Stimulated activated CD4-positive, alpha-beta T cell treated with anti-CD3 and anti-CD28 coated beads, Interleukin-1b, Interleukin-23, amount 100 ng/mL, for 48 hours (primary cell): ENCODE measurements at regions not wholly inside any gene's neighbourhood (a gene's known extent, or its start where the extent isn't known, plus 50 kb on each side); places are given as distances from the start of the nearest gene placed in this dataset.

Experiments used
- DNase-seq: peaks from one replicate; pipeline ENCODE4 v3.0.0-alpha.2; 2020

DNA sequence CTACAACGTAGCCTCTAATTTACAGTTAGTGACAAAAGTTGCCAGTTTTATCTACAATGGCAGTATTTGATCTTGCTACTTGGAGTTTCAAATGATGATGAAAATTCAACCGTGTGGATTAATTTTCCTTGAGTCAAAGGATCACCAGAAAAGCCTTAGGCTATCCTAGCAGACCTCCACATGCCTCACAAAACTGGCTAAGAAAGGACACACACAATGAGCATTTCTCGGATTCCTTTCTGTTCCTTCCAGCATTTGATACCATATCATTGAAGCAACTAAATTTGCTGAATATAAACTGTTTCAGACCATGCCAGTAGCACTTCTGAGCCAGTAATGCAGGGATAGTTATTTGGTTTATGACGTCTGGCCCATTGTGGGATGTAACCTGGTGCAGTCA is 587.4 kb upstream of the MDFIC2 start:
- DNase-seq = no peak

GRCh38 chr3:70890020-70890394 is 577.6 kb upstream of the MDFIC2 start:
- DNase-seq = no peak

DNA sequence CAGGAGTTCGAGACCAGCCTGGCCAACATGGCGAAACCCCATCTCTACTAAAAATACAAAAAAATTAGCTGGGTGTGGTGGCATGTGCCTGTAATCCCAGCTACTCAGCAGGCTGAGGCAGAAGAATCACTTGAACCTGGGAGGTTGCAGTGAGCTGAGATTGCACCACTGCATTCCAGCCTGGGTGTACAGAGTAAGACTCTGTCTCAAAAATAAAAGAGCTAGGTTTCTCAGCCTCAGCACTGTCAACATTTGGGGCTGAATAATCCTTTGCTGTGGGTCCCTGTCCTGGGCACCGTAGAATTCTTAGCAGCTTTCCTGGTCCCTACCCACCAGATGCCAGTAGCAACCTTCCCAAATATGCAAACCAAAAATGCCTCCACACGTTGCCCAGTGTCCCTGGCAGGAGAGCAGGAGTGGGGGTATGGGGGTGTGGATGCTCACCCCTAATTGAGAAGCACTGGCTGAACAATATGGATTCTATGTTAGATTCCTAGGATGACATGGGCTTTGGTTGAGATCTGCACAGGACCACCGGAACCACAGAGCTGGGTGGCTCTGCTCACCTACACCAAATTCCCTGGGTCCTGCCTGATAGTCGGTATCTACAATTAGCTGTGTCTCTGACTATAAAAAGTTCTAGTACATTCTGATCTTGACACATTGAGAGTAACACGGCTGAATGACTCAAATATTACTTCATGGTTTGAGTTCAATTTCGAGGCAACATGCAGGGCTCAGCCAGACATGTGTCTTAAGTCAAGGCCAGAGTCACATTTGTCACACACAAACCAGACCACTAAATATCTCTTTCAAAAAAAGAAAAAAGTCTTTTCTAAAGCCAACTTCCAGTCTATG is 577.0 kb upstream of the MDFIC2 start:
- no peak for DNase-seq

DNA sequence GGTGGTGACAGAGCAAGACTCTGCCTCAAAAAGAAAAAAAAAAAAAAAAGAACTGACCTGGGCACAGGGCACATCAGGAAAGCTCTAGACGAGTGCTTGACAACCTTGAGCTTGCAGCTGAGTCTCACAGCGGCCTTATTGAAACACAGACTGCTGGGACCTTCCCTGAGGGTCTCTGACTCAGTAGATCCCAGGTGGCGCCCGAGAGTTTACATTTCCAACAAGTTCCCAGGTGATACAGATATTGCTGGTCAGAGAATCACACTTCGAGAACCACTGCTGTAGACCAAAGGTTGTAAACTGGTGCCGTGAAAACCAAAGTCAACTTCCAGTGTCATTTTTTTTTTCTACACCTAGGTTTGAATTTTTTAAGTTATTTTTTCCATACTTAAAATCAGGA is 573.2 kb upstream of the MDFIC2 start:
- DNase-seq = no peak

DNA sequence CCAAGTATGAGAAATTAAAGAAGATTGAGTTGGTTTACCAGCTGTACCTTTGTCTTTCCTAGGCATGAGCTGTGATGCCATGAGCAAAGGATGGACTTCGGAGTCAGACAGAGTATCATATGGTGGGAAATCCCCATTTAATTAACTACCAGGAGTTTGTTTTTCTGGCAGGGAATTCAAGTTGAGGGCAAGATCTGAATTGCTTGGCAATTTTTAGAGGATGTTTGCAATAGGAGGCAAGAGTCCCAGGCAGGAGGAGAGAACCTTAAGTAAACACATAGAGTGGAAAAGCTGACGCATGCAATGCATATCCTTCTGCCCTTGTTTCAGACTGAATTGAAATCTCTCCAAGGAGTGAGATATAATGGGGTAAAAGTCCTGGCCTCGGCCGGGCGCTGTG is 569.7 kb upstream of the MDFIC2 start:
- no peak for DNase-seq

DNA sequence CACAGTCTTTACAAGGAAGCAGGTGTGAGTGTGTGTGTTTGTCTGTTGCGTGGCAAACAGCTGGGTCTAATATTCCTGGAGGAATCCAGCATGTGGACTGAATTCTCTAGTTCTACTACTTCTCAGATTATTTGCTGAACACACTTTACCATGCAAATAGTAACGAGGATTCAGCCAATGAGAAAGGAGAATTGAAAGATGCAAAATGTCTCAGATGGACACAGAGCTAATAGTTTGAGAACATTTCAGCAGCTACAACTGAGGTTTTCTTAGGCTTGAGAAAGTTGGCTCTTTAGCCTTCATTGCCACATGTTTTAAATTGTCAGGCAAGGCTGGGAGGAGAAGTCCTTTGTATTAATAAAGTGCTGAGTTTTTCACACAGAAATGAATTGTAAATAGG is 568.0 kb upstream of the MDFIC2 start:
- no peak for DNase-seq

DNA sequence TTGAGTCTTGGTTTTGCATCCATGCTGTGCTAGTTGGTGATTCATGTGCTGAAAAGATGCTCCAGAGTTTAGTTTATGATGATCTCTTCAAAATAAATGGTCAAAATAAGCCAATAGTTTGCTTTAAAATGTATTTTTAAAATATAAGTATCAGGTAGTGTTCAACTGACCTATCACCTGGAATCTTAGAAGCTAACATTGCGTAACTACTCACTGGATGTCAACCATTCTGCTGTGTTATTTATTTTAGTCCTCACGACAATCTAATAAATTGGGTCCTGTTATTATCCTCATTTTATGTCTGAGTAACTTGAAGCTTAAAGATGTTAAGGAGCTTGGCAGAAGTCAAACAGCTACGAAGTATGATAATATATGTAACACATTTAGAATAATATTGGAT is 563.7 kb upstream of the MDFIC2 start:
- no peak for DNase-seq

DNA sequence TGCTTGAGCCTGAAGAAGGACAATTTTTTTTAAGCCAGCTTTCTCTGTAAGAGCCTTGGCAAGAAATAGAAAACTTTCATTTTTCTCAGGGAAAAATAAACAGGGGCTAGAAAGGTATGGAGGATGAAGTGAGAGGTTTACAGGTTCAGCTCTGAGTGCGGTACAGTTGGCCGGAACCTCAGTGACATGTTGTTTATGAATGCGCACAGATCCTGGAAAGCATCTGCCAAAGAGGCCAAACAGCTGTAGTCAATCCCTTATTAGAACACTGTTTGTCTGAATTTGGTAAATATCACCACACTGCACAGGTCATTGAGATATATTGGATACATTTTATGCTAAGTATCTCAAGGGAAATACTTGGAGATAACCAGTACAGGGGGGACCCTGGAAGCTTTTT is 561.8 kb upstream of the MDFIC2 start:
- DNase-seq = no peak

- no peak for DNase-seq
These were observed 561.2 kb upstream of the MDFIC2 start for GRCh38 chr3:70873686-70874085.

DNA sequence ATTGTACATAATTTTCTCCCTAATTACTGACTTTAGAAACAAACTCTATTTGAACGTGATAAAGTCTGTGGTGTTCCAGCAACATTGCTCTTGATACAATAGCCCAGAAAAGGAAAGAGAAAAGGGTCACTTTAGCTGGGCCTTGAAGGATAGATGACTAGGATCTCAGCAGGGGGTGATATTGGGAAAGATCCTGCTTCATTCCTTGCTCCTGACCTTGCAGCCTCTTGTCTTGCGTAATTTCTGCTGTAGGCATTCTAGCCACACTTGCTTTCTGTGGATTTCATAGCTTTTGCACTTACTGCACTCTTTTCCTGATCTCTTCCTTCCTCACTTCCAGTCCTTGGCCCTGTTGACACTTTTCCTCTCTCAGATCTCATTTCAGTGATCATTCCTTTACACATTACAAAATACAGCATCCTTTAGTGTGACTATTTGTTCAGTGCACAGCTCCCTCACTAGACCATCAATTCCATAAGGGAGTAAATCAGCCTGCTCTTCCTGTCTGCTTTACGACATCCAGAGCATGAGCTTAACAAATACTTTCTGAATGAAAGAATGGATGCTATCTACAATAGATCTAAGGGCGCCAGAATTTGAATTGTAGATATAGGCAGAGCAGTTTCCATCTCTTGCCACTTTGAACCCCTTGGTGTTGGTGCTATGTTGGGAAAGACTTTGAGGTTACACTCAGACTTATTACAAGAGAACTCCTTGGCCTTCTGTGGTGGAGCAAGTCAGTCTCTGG is 559.6 kb upstream of the MDFIC2 start:
- no peak for DNase-seq

DNA sequence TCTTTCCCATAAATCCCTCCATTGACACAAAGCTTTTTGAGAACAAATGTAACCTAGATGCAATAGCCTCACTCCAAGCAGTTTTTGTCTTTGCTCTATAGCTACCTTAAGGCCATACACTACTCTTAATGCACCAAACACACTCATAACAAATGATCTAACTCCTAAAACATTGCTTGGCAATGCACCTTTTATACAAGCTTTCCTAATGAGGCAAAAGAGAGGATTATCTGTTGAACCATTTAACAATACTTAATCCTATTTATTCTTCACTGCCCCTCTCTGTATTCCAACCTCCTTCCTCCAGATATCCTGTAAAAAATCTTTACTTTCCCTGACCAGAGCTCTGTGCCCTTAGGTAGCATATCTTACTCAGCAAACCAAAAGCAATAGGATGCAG is 558.1 kb upstream of the MDFIC2 start:
- no peak for DNase-seq

DNA sequence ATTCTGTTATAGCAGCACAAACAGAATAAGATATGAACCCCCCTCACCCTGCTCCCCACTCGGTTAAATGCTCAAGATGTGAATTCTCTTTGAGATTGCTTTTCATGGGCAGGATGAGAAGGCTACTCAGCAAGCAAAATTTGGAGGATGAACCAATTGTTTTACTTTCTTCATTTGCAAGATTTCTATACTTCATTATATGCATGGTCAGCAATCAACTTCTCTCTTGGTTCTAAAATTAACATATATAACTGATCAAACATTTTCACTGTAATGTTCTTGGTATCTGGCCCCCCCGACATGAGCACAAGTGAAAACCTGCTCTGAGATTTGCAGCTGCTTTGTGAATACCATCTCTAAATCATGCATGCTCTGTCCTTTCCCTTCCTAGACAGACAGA is 556.1 kb upstream of the MDFIC2 start:
- no peak for DNase-seq

DNA sequence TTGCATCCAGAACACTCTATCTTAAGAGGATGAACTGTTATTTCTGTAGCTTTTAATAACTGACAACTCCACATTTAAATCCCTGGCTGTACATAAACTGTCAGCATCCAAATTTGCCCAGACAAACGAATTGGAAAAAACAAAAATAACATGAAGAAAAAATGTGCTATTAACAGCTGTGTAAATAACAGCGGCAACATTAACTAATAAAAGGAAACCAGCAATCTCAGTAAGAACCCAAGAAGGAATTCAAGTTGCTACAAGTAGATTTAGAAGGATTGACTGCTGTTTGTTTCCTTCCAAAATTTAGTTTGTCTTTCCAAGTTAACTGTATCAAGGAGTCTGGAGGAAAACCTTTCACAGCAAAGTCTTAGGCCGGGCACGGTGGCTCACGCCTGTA is 550.6 kb upstream of the MDFIC2 start:
- DNase-seq = no peak

DNA sequence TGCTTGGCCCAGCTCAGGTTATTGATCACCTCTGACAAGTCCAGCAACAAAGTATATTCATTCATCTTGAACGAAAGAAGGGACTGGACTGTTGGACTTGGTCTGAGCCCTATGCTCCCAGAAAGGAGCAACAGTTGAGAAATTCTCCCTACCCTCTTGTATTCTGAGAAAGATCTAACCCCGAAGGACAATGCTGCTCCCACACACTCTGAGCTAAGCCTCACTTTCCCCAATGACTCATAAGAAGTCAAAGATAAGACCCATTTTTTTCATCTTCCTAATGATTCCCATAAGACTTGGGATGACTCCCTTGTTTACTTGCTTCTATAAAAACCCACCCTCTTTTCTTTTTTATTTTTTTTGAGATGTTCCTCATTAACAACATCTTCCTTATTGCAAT is 549.4 kb upstream of the MDFIC2 start:
- no peak for DNase-seq

- no peak for DNase-seq
These were observed 548.8 kb upstream of the MDFIC2 start for GRCh38 chr3:70861234-70861633.

- DNase-seq = no peak
These were observed 545.5 kb upstream of the MDFIC2 start for GRCh38 chr3:70857916-70858315.

DNA sequence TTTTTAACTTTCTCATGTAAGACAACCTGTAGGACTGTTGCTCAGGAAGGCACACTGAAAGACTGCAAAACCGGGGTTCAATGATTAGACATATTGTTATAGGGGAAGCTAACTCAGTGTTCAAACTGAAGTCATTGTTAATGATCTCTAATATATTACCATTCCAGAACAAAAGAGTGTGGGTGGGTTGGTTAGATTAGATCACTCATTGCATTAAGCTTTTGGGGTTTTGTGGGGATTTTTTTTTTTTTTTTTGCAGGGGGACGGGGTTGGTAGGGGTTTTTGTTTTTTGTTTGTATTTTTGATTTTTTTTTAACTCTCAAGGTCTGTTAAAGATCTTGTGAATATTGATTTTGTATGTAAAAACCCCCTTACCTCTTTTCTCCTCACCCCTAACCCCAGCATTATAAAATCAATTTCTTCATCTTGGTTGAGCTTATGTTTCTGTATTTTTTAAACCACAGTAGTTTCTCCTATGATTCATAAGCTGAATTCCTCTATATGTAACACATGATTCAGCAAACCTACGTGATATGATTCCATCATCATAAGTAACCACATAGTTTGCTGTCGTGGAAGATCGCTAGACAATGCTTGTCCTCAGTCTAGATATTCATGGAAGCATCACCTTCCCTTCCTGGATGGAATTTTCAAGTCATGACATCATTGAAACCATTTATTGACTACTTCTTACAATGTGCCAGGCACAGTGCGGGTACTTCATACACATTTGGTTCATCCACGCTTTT is 544.1 kb upstream of the MDFIC2 start:
- no peak for DNase-seq

- no peak for DNase-seq
These were observed 542.7 kb upstream of the MDFIC2 start for GRCh38 chr3:70855149-70855548.

DNA sequence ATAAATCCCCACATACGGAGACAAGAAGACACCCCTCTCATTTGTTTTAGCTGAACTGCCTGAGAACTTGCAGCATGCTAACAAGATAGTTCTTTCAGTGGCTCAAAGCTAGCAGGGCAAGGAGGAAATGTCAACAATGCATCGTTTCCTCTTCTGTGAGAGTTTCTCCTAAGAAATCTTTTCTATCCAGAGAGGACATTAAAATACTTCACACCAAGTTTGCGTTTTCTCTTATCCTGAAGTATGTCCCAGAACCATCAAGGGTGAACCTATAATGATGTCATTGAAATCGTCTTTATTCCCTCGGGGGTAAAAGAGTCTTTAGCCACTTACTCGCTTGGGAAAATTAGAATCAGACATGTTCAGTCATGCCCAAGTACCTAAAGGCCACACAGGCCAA is 541.7 kb upstream of the MDFIC2 start:
- DNase-seq = no peak

- no peak for DNase-seq
These were observed 540.9 kb upstream of the MDFIC2 start for GRCh38 chr3:70853161-70853944.

DNA sequence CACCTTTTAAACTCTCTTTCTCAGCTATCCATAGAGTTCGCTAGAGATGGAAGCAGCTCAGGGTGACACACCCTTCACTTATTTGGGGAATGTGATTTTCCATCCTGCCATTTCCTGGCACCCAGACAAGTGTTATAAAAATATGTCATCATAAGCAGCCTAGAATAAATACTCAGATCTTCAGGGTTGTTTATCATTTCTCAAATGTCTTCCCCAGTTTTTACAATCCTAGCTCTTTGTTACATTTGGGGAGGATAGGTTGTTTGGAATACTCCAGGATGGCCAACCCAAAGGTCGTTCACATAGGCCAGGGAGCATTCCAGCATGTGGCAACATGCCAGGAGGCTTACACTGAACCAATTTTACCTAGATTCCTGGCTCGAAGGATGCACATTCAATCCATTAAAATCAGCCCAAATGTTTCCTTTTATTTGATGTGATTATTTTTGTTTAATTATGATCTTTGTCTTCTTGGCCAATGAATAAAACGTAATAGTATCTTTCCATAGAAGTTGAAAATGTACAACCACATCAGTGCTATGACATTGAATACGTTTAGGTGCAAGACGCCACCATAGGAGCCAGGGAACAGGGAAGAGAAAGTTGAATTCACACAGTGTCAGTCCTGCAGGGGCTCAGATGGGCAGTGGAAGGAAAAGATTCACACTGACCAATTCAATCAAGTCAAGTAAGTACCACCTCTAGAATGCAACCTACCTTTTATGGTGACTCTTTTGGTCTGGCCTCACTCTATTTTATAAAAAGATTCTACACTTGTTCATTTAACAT is 537.7 kb upstream of the MDFIC2 start:
- DNase-seq = no peak
